Activated T-cell treated with anti-CD3 and anti-CD28 coated beads for 4 hours (primary cell): ENCODE measurements at regions not wholly inside any gene's neighbourhood (a gene's known extent, or its start where the extent isn't known, plus 50 kb on each side); places are given as distances from the start of the nearest gene placed in this dataset.
"Not testable (repeated sequence)": the region's sequence is repeated elsewhere in the genome, so short reads cannot be mapped to it uniquely, and the experiment has no call there.

Experiments
- DNase-seq: peaks from one replicate; pipeline ENCODE4 v3.0.0-alpha.2; 2020

DNA sequence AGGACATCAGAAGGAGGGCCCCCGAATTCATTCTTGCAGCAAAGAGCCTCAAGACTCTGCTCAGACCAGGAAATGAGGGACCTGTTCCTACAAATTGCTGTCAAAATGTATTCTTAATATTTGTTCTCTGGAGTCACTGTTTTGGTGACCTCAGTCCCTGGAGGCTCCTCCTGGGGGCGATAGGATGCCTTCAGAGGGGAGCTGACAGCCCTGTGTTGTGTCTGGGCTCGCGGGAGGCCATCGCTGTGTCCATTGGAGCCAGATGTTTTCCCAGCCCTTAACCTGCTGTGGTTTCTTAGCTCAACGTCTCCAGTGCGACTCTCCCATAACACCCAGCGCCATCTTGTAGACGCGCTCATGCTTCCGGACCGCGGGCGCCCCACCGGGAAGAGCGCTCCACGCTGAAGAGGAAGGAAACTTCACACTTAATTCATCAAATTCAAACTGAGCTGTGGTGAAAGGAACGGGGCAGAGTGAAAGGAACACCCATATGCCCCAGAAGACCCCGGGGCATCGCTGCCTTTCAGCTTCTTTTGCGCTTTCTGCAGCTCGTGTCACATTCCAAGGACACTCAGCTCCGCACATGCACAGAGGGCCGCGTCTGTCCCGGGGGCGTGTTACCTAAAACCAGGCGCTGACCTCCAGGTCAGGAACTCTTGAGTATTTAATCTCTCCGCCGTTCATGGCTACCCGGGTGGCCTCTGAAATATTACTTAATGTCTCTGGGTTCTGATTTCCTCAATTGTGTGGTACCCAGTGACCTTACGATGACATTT is 112.3 kb upstream of the GDNF start:
- DNase-seq = no peak

DNA sequence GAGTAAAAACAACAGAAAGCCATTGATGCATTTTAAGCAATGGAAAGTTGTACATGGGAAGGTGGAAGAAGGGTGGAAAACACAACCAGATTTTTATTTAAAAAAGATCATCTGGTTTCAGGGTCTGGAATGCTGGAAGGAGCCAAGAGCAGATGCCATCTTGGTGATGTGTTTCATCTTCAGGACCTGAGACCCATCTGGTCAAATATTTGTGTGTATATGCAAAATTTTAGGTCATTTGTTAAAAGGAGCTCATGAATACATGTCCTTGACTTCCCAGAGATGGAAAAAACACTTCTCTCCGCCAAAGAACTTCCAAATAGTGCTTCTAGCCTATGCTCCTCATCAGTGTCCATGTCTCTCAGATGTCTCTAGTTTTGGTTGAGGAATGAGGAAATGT is 110.6 kb upstream of the GDNF start:
- DNase-seq = no peak

DNA sequence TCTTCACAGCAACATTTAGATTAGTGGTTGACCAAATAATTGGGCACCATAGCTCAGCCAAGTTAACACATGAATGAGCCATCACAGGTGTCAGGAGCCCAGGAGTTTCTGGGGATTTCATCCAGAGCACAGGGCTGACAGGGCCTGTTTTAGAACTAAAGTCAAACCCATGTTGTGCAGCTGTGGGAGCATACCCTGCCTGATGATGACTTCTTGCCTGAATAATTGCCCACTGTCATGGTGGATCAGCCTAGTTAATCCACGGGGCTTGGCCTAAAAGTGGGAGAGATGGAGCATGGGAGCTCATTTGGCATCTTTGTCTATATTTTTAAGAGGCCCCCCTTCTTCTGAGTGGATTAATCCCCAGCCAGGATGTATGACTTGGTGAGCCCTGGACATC is 105.6 kb upstream of the GDNF start:
- no peak for DNase-seq

DNA sequence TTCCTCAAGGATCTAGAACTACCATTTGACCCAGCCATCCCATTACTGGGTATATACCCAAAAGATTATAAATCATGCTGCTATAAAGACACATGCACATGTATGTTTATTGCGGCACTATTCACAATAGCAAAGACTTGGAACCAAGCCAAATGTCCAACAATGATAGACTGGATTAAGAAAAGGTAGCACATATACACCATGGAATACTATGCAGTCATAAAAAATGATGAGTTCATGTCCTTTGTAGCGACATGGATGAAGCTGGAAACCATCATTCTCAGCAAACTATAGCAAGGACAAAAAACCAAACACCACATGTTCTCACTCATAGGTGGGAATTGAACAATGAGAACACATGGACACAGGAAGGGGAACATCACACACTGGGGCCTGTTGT is 103.3 kb upstream of the GDNF start:
- DNase-seq = not testable (repeated sequence)

DNA sequence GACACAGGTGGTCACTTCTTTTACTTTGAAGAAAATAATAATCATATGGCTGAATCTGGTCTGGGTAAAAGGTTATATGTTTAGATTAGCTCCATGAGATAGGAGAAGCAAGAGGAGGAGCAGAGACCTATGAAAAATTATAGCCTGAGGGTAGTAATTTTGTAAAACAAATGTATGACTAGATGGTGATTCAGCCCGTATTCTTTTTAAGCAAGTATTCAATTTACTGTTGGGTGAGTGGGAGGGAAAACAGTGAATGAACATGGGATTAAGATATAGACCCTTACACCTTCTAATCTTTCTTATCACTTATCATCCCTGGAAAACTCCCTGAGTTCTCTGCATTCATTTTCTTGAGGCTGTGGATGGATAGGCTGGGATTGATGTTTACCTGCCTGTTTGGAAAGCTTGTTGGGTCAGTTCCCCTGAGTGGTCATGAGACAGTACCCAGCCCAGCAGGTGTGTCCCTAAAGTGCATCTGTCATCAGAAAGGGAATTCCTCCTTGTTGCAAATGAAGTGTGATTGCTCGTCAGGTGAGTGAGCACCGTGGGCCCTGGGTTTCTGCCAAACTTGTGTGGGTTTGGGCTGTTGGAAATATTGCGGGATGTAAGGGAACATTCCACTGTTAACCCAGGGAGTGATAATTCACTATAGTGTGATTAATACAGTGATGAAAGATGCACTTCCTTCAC is 101.2 kb upstream of the GDNF start:
- no peak for DNase-seq

DNA sequence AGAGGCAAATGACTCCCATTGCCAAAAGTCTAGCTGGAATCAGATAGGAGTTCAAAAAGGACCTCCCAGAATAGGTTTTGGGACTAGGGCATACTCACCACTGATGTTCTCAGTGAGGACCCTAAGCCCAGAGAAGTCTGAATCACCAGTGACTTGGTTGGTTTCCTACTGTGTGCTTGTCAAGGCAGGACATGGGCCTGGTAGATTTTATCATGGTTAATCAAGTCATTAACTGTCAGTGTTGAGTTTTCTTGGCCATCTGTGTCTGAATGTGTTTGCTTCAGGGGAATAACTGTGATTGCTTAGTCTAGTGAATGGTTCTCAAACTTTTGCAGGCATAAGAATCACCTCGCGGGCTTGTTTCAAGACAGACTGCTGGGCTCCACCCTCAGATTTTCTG is 99.0 kb upstream of the GDNF start:
- no peak for DNase-seq

DNA sequence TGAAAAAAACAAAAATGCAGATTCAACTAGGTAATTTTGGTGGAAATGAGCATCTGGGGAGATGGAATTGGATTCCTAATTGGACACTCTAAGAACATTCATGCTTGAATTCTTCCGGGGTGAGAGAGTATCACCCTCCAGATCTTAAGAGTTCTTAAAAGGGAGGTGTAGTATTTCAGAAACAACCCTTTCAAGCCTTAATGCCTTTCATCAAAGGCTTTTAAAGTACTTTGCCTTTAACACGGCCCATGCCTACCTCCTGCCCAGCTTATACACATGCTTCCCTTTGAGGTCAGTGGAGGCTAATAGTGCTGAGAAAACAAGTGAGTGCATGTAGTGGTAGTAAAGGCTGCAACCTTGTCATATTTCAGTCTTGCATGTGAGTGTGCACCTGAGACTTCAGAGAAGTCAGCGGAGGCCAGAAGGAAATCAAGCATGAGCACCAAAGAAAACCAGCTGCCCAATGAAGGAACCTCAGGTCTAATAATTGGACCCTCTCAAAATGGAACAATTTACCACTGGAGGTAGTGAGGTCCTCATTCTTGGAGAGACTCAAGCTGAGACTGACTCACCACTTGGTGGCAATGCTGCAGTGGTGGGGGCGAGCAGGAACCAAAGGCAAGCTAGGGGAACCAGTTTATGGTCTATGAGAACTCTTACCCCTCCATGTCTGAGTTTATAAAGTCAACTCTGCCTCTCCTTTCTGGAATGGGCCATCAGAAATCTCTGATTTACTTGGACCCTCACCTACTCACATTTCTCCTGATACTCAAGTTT is 98.4 kb upstream of the GDNF start:
- DNase-seq = no peak

DNA sequence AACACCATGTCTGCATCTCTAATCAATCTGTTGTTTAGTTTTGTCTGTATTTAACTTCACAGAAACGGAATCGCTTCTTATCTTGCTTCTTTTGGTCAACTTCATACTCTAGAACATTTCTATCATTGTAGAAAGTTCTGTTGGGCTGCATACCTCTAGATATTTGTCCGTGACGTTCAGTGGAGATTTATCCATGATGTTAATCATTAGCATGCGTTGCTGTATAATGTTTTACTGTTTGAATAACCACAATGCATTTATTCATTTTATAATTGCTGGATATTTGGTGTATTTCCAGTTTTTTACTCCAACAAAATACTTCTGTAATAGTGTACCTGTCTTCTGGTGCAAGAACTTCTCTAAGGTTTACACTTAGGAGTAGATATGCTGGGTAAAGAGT is 96.2 kb upstream of the GDNF start:
- DNase-seq = no peak

DNA sequence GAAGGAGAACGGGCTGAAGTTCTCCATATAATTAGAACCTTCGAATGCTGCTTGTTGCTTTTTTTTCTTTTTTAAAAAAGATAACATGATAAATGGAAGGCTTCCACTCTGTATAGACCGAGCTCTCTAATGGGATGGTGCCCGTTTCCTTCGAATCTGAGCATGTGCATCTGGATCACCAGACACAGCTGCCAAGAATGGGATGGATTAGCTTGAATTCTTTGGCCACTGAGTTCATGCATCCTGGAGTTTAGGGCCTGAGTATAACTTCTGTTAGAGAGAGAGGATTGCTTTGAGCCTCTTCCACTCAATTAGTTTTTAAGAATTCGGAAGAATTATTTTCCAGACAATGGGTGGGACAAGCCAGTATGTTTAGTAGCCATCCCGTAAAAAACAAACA is 93.7 kb upstream of the GDNF start:
- DNase-seq = no peak

DNA sequence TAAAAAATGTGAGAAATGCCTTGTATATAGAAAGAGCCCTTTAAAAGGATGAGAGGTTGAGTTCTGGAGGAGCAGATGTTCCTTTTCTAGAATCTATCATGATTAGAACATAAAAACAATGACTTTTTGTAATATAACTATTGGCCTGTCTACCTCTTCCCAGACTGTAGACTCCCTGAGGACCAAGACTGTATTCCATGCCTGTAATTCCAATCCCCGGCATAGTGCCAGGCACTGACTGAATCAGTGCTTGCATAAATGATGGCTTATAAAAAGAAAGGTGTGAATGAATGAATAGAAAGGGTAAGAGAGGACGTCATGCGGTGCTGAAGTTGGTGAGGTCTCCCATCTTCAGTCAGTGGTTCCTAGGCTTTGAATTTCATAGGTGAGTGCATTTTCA is 92.6 kb upstream of the GDNF start:
- no peak for DNase-seq

DNA sequence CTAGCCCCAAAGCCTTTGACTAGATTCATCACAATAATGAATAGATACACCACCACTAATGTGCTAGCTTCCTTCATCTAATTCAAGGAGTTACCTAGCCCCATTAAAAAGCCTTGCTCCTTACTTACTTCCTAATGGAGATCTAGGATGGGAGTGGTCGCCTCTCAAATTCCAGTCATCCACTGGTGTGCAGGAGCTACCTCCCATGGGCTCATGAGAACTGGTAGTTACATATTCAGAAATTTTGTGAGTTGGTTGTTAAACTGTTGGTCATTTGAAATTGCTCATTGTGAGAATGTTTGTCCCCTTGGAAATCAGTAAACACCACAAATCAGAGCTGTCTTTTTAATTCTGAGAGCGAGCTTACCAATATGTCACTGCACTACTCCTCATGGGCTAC is 91.7 kb upstream of the GDNF start:
- DNase-seq = no peak

DNA sequence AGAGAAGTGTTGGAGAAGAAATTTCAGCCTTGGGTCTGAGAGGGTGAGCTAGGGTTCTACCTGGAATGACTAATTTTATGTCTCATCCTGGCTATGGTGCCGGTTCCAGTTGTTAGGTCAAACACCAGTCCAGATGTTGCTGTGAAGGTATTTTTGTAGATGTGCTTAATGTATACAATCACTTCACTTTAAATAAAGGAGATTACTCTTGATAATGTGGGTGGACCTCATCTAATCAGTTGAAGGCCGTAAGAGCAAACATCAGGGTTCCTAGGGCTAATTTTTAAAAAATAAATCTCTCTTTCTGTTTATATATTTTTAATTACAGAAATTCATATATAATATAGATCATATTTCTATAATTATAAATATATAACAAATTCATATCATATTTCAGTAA is 90.5 kb upstream of the GDNF start:
- no peak for DNase-seq

DNA sequence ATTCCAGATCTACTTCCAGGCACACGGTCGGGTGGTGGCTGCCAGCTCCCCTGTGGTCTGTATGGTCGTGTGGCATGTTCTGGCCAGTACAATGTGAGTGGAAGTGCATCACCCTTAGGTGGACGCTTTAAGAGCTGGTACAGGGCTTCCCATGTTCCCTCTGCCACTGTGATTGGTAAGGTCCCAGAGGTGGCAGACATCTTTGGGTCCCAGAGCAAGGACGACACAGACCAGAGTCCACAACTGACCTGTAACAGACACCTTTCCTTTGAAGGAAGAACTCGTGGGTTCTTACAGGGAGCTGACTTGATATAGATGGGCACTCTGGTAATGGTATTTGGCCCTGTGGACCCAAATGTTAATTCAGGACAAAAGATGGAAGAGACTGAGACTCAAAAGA is 90.0 kb upstream of the GDNF start:
- no peak for DNase-seq

DNA sequence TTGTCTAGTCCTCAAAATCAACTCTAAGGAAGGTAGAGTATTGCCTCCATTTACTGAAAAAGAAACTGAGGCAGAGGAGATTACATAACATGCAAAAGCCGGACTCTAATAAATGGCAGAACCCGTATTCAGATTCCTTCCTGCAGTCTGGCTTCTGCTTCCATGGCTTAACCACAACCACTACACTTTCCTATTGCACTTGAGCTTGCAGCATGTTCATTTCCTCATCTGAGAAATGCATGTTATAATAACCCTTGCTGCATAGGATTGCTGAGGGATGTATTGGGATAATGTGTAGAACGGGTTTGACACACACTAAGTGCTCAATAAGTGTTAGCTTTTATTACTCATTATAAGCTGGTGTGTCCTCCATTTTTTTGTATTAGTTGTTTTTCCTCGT is 87.9 kb upstream of the GDNF start:
- DNase-seq = not testable (repeated sequence)

DNA sequence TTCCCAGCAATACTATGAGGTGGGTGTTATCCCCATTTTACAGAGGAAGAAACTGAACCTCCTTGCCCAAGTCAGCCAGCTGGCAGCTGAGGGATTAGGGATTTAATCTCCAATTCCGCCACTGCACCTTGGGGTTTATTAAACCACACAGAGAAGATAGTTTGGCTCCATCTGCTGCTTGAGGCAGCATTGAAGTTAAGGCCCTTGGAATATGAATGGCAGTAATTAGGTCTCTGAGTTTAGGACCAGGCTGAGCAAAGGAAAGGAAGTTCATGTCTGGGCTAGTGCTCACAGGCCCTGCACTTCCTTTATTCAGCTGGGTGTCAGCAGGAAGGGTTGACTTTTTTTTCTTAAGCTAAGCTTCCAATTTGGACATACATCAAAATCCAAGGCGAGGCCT is 86.9 kb upstream of the GDNF start:
- DNase-seq = no peak

DNA sequence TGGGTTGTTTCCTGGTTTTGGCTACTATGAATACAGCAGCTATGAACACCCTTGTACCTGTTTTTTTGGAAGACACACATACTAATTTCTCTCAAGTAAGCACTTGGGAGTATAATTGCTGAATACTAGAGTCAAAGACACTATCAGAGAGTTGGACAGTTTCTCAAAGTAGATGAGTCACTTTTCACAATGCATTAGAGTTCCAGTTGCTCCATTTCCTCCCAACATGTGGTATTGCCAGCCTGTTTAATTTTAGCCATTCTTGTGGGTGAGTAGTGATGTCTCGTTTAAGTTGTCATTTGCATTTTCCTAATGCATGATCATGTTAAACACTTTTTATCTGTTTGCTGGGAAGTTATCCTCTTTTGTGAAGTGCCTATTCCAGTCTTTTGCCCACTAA is 81.6 kb upstream of the GDNF start:
- no peak for DNase-seq

DNA sequence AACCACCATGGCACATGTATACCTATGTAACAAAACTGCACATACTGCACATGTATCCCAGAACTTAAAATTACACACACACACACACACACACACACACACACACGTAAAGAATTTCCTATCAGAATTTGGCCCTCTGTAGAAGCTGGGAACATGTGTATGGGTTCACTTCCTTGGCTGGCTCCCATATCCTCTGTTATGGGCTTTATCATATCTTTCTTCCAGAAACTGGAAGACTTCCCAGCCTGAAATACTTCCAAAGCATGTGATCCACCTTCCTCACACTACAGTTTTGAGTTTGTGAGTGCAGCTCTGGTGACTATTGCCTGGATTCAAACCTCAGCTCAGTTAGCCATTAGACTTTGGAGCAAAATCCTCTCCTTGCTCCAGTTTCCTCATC is 78.6 kb upstream of the GDNF start:
- DNase-seq = no peak

DNA sequence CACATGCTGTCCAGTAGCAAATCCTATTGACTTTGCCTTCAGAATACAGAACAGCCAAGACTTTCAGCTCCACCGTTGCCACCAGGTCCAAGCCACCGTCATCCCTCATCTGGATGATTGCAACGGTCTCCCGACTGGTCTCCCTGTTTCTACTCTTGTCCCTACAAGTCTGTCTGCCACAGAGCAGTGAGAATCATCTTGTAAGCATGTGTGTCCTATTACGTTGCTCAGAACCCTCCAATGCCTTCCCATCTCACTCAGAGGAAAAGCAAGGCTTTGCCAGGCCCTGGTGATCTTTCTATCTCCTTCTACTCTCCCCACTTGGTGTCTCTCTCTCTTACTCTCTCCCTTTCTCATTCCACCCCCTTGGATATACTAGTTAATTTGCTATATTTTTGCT is 76.7 kb upstream of the GDNF start:
- no peak for DNase-seq

DNA sequence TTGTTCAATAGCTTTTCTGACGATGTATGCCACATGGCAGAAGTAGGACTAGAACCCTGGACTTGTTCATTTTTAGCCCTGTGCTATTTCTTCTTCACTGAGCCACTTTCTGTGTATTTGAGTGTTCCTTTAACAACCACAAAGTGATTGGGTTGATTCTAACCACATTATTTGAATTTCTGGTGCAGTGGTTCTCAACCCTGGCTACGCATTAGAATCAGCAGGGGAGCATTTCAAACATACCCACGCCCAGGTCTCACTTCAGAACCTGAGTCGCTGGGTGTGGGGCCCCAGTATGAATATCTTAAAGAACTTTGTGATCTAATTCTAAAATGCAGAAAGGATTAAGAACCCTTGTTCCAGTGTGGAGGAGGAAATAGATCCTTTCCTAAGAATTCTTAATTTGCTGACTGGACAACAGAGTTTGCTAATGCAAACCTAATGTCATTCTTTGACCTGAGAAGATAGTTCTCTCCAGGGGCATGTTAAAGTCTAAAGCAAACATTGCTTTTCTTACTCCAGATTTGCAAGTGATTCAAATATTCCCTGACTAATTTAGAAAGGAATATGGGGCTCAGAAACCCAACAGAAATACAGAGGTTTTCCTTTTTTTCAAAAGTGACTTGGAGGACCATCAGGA is 75.4 kb upstream of the GDNF start:
- DNase-seq = no peak

DNA sequence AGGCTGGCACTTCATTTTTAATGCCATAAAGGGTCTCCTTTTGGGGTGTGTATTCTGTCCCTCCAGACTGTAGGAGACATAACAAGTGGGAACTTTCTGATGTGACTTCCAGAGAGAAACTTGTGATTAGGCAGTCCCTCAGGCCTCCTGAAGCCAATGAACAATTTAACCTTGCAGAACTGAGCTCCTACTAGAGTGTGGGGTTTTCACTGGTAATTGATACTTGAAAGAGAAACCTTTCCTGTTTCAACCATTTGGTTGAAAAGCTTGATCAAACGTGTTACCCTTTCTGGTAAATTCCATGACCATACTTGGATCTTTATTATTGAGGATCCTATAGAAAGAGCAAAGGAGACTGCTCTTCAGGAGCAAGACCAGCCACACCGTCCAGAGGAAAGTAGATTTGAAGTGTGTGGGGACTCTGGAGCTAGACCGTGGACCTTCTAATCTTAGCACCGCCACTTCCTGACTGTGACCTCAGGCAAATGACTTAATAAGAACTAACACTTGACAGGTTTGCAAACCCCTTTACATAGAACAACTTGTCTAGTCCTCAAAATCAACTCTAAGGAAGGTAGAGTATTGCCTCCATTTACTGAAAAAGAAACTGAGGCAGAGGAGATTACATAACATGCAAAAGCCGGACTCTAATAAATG is 69.9 kb upstream of the GDNF start:
- DNase-seq = not testable (repeated sequence)

DNA sequence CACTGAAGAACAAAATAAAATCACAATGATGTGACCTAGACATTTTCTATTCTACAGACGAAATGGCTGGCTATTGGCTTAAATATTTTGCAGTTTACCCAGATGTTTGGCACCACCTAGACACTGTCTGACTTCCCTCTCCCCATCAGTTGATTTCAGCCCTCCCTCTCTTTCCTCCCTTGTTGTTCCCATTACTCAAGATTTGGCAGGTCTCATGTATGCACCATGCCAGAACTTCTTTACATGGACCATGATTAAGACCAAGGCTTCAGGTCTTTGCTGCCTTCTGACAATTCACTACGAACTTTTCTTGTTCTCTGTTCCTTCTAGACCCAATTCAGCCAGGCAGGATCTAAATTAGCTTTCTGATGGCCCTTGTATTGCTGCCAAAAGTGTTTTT is 66.6 kb upstream of the GDNF start:
- DNase-seq = no peak

DNA sequence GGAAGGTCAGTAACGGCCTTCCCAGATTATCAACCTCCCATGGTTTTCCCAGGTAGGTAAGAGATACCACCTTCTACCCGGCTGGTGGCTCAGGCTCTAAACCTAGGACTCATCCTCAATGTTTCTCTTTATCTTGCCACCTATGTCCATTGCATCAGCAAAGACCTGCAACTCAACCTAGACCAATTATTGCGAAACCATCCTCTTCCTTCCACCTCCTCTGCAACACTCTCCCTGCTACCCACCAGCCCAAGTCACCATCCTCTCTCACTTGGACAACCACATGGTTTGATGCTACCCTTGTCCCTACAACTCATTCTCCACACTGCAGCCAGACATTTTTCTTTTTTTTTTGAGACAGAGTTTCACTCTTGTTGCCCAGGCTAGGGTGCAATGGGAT is 65.4 kb upstream of the GDNF start:
- DNase-seq = no peak

DNA sequence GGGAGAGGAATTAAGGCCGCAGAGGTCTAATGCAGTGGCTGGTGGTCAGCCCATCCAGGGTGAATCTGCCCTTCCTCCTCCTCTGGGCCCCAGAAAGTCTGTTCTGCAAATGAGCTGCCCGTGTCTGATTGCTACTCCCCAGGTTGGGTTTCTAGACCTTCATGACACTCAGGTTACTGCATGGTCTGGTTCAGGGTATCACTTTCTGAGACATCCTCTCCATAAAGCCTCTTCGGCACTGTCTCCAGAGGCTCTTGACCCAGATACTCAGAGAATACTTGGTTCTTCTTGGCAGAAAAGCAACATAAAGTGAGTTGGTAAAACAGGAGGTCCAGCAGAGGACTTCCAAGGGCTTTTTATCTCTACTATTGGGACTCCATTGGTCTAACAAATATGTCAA is 62.5 kb upstream of the GDNF start:
- DNase-seq = no peak
